ENCODE measurements at regions not wholly inside any gene's neighbourhood (a gene's known extent, or its start where the extent isn't known, plus 50 kb on each side); places are given as distances from the start of the nearest gene placed in this dataset.
"Not testable (repeated sequence)": the region's sequence is repeated elsewhere in the genome, so short reads cannot be mapped to it uniquely, and the experiment has no call there.

- TF ChIP-seq POLR2A, CTCF (IDR thresholded peaks at IDR 0.05): not testable (repeated sequence)
Observed at GRCh38 chr1:146883190-146883589, 54.9 kb upstream of the NBPF12 start.

All from tibial nerve (tissue), 3 donors.